ENCODE measurements at regions not wholly inside any gene's neighbourhood (a gene's known extent, or its start where the extent isn't known, plus 50 kb on each side); places are given as distances from the start of the nearest gene placed in this dataset.
"Not testable (repeated sequence)": the region's sequence is repeated elsewhere in the genome, so short reads cannot be mapped to it uniquely, and the experiment has no call there.

GRCh38 chr6:139521338-139521737, 146.9 kb upstream of the CITED2 start:
- DNase-seq, result no peak

GRCh38 chr6:139520321-139520768, 145.9 kb upstream of the CITED2 start:
- DNase-seq, result no peak

GRCh38 chr6:139519571-139520031, 145.2 kb upstream of the CITED2 start:
- DNase-seq, result no peak

- no peak for DNase-seq
These were observed 144.6 kb upstream of the CITED2 start for GRCh38 chr6:139519097-139519496.

- no peak for DNase-seq
These were observed 144.2 kb upstream of the CITED2 start for GRCh38 chr6:139518556-139519091.

GRCh38 chr6:139517998-139518555, 143.6 kb upstream of the CITED2 start:
- DNase-seq, result not testable (repeated sequence)

- no peak for DNase-seq
These were observed 141.1 kb upstream of the CITED2 start for GRCh38 chr6:139515511-139515910.

GRCh38 chr6:139514819-139515218, 140.4 kb upstream of the CITED2 start:
- no peak for DNase-seq

GRCh38 chr6:139510040-139510790, 135.8 kb upstream of the CITED2 start:
- no peak for DNase-seq

GRCh38 chr6:139509167-139509566, 134.7 kb upstream of the CITED2 start:
- DNase-seq, result no peak

- DNase-seq, result no peak
These were observed 134.1 kb upstream of the CITED2 start for GRCh38 chr6:139508576-139508975.

GRCh38 chr6:139508023-139508422, 133.6 kb upstream of the CITED2 start:
- no peak for DNase-seq

- no peak for DNase-seq
These were observed 126.5 kb upstream of the CITED2 start for GRCh38 chr6:139500977-139501376.

- DNase-seq, result no peak
These were observed 124.3 kb upstream of the CITED2 start for GRCh38 chr6:139498715-139499114.

- no peak for DNase-seq
These were observed 123.0 kb upstream of the CITED2 start for GRCh38 chr6:139497345-139497961.

GRCh38 chr6:139496654-139497344, 122.4 kb upstream of the CITED2 start:
- DNase-seq, result no peak

- DNase-seq, result no peak
These were observed 120.0 kb upstream of the CITED2 start for GRCh38 chr6:139494376-139494990.

- DNase-seq, result no peak
These were observed 116.0 kb upstream of the CITED2 start for GRCh38 chr6:139490482-139490881.

- DNase-seq, result no peak
These were observed 112.0 kb upstream of the CITED2 start for GRCh38 chr6:139486476-139486799.

- DNase-seq, result no peak
These were observed 111.5 kb upstream of the CITED2 start for GRCh38 chr6:139485742-139486475.

GRCh38 chr6:139485185-139485584, 110.7 kb upstream of the CITED2 start:
- DNase-seq, result no peak

- DNase-seq, result no peak
These were observed 108.6 kb upstream of the CITED2 start for GRCh38 chr6:139483079-139483478.
